Osteocyte (in vitro differentiated cells): ENCODE measurements at regions not wholly inside any gene's neighbourhood (a gene's known extent, or its start where the extent isn't known, plus 50 kb on each side); places are given as distances from the start of the nearest gene placed in this dataset.
A peak's percentile ranks its signal among the peaks of the same experiment; 100 is the strongest.

Source experiments
- DNase-seq: peaks from one replicate; pipeline ENCODE4 v3.0.0; 2021; ENCODE audit warnings: mixed read lengths; ENCODE audit not compliant: unreplicated experiment; ENCODE audit errors: extremely low spot score
- H3K27ac Mint-ChIP-seq: one replicate; pipeline ENCODE4 v1.8.0; 2021; ENCODE audit warnings: mild to moderate bottlenecking, mixed read lengths; ENCODE audit not compliant: unreplicated experiment
- H3K27me3 Mint-ChIP-seq: one replicate; pipeline ENCODE4 v1.8.0; 2021; ENCODE audit warnings: mixed read lengths; ENCODE audit not compliant: unreplicated experiment
- H3K36me3 Mint-ChIP-seq: one replicate; pipeline ENCODE4 v1.8.0; 2021; ENCODE audit warnings: mixed read lengths; ENCODE audit not compliant: unreplicated experiment
- H3K4me1 Mint-ChIP-seq: one replicate; pipeline ENCODE4 v1.8.0; 2021; ENCODE audit warnings: mixed read lengths; ENCODE audit not compliant: unreplicated experiment
- H3K4me3 Mint-ChIP-seq: one replicate; pipeline ENCODE4 v1.8.0; 2021; ENCODE audit warnings: mild to moderate bottlenecking, moderate library complexity, mixed read lengths; ENCODE audit not compliant: unreplicated experiment
- H3K9me3 Mint-ChIP-seq: one replicate; pipeline ENCODE4 v1.8.0; 2021; ENCODE audit warnings: mixed read lengths; ENCODE audit not compliant: unreplicated experiment
- CTCF ChIP-seq: fragments of 200-600 bp; sonication (generic); IDR thresholded peaks from 2 replicates; pipeline ENCODE4 v1.5.0; 2021; ENCODE audit warnings: antibody characterized with exemption, mild to moderate bottlenecking, moderate library complexity

GRCh38 chr7:85587785-85588184, 400.9 kb upstream of the SEMA3D start:
- peak overlapping the region; percentile 16 for H3K27ac Mint-ChIP-seq
- H3K36me3 Mint-ChIP-seq = no peaks in the 10 kb centered on the region
- peaks cover 31% of the 10 kb centered on the region for H3K4me1 Mint-ChIP-seq
- no peaks in the 10 kb centered on the region for H3K27me3 Mint-ChIP-seq
- no peak for TF ChIP-seq CTCF
- no peak for DNase-seq
- no peak overlapping the region for H3K4me3 Mint-ChIP-seq
- no peaks in the 10 kb centered on the region for H3K9me3 Mint-ChIP-seq

- Mint-ChIP-seq H3K4me1 (peaks cover 24% of the 10 kb centered on the region), H3K9me3 (no peaks in the 10 kb centered on the region), H3K27ac (no peak overlapping the region), H3K27me3 (no peaks in the 10 kb centered on the region), H3K36me3 (no peaks in the 10 kb centered on the region), H3K4me3 (no peak overlapping the region)
- TF ChIP-seq CTCF = no peak
- no peak for DNase-seq
Observed at GRCh38 chr7:85586091-85586490, 399.2 kb upstream of the SEMA3D start.

- no peak for DNase-seq
- Mint-ChIP-seq H3K36me3 (no peaks in the 10 kb centered on the region), H3K9me3 (no peaks in the 10 kb centered on the region), H3K27me3 (no peaks in the 10 kb centered on the region), H3K27ac (no peak overlapping the region), H3K4me3 (no peak overlapping the region), H3K4me1 (peaks cover 18% of the 10 kb centered on the region)
- no peak for TF ChIP-seq CTCF
Observed at GRCh38 chr7:85583131-85583953, 396.5 kb upstream of the SEMA3D start.

- no peak for TF ChIP-seq CTCF
- Mint-ChIP-seq H3K36me3 (no peaks in the 10 kb centered on the region), H3K27me3 (no peaks in the 10 kb centered on the region), H3K4me1 (peaks cover 2% of the 10 kb centered on the region), H3K4me3 (no peak overlapping the region), H3K9me3 (peaks cover 3% of the 10 kb centered on the region), H3K27ac (no peak overlapping the region)
- DNase-seq = no peak
Observed at GRCh38 chr7:85573844-85574243, 387.0 kb upstream of the SEMA3D start.

- DNase-seq = no peak
- no peaks in the 10 kb centered on the region for H3K36me3 Mint-ChIP-seq
- H3K27ac Mint-ChIP-seq = no peak overlapping the region
- peaks cover 3% of the 10 kb centered on the region for H3K9me3 Mint-ChIP-seq
- no peak for TF ChIP-seq CTCF
- H3K4me3 Mint-ChIP-seq = no peak overlapping the region
- H3K27me3 Mint-ChIP-seq = no peaks in the 10 kb centered on the region
- peaks cover 2% of the 10 kb centered on the region for H3K4me1 Mint-ChIP-seq
Observed at GRCh38 chr7:85573346-85573745, 386.5 kb upstream of the SEMA3D start.
